ENCODE measurements at regions not wholly inside any gene's neighbourhood (a gene's known extent, or its start where the extent isn't known, plus 50 kb on each side); places are given as distances from the start of the nearest gene placed in this dataset.

DNA sequence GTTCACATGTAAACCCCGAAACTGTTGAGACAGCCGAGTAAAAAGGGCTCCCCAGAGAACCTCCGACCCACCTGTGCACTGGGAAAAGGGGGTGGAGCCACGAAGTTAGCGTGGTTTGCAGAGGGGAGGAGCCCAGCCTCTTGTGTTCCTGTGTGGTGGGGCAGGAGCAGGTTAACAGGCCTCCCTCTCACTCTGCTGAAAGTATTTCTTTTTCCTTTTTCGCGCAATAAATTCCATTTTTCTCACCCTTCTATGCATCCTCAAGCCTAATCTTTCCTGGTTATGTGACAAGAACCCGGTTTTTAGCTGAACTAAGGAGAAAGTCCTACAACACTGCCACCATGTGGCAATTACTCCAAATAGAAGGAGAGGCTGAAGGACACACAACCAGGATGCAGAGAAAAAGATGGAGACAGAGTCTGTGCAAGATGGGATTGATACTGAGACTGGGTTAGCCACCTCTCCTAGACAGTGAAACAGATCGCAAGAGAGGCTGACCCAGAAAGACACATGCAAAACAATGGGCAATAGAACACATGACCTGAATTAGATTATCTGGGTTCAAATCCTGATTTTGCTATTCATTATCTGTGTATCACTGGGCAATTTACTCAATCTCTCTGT lies 168.7 kb upstream of the PRSS16 start (continued):
- TF ChIP-seq PCBP2 (optimal IDR thresholded peaks at IDR 0.05; ENCODE audit: low read depth, low read length, poor library complexity, severe bottlenecking) (no peak), RARA (CRISPR knock-in tag; IDR thresholded peaks at IDR 0.05) (no peak), RFX1 (IDR thresholded peaks at IDR 0.05) (no peak), ZIK1 (CRISPR knock-in tag; IDR thresholded peaks at IDR 0.05; ENCODE audit: borderline replicate concordance, low read depth) (no peak), ZFP90 (CRISPR knock-in tag; IDR thresholded peaks at IDR 0.05; ENCODE audit: borderline replicate concordance) (no peak), NBN (conservative IDR thresholded peaks at IDR 0.05) (no peak), EZH2 (conservative IDR thresholded peaks at IDR 0.05; ENCODE audit: low read depth, low read length) (no peak), TMF1 (CRISPR knock-in tag; IDR thresholded peaks at IDR 0.05; ENCODE audit: low read depth) (no peak), MEF2D (CRISPR knock-in tag; IDR thresholded peaks at IDR 0.05) (no peak), GZF1 (CRISPR knock-in tag; IDR thresholded peaks at IDR 0.05) (no peak), ZNF235 (CRISPR knock-in tag; IDR thresholded peaks at IDR 0.05; ENCODE audit: borderline replicate concordance) (no peak), ZFP82 (CRISPR knock-in tag; IDR thresholded peaks at IDR 0.05; ENCODE audit: borderline replicate concordance) (0 out of 2 replicates have a peak, but pooled peaks have one; percentile 30), ZNF772 (CRISPR knock-in tag; IDR thresholded peaks at IDR 0.05) (0 out of 2 replicates have a peak, but pooled peaks have one; percentile 32), FOSL2 (CRISPR knock-in tag; IDR thresholded peaks at IDR 0.05) (no peak), TOPORS (CRISPR knock-in tag; IDR thresholded peaks at IDR 0.05) (no peak), ZNF567 (CRISPR knock-in tag; IDR thresholded peaks at IDR 0.05; ENCODE audit: borderline replicate concordance) (0 out of 2 replicates have a peak, but pooled peaks have one; percentile 50), ARNT (IDR thresholded peaks at IDR 0.05) (no peak)
- TF ChIP-seq, protein P1, sequence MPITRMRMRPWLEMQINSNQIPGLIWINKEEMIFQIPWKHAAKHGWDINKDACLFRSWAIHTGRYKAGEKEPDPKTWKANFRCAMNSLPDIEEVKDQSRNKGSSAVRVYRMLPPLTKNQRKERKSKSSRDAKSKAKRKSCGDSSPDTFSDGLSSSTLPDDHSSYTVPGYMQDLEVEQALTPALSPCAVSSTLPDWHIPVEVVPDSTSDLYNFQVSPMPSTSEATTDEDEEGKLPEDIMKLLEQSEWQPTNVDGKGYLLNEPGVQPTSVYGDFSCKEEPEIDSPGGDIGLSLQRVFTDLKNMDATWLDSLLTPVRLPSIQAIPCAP (CRISPR knock-in tag; IDR thresholded peaks at IDR 0.05; ENCODE audit: low read depth), result no peak
- TF ChIP-seq, protein P2, sequence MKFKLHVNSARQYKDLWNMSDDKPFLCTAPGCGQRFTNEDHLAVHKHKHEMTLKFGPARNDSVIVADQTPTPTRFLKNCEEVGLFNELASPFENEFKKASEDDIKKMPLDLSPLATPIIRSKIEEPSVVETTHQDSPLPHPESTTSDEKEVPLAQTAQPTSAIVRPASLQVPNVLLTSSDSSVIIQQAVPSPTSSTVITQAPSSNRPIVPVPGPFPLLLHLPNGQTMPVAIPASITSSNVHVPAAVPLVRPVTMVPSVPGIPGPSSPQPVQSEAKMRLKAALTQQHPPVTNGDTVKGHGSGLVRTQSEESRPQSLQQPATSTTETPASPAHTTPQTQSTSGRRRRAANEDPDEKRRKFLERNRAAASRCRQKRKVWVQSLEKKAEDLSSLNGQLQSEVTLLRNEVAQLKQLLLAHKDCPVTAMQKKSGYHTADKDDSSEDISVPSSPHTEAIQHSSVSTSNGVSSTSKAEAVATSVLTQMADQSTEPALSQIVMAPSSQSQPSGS (CRISPR knock-in tag; IDR thresholded peaks at IDR 0.05), result no peak
- TF ChIP-seq, protein P3, sequence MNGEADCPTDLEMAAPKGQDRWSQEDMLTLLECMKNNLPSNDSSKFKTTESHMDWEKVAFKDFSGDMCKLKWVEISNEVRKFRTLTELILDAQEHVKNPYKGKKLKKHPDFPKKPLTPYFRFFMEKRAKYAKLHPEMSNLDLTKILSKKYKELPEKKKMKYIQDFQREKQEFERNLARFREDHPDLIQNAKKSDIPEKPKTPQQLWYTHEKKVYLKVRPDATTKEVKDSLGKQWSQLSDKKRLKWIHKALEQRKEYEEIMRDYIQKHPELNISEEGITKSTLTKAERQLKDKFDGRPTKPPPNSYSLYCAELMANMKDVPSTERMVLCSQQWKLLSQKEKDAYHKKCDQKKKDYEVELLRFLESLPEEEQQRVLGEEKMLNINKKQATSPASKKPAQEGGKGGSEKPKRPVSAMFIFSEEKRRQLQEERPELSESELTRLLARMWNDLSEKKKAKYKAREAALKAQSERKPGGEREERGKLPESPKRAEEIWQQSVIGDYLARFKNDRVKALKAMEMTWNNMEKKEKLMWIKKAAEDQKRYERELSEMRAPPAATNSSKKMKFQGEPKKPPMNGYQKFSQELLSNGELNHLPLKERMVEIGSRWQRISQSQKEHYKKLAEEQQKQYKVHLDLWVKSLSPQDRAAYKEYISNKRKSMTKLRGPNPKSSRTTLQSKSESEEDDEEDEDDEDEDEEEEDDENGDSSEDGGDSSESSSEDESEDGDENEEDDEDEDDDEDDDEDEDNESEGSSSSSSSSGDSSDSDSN (CRISPR knock-in tag; IDR thresholded peaks at IDR 0.05), result no peak
- TF ChIP-seq, protein P4, sequence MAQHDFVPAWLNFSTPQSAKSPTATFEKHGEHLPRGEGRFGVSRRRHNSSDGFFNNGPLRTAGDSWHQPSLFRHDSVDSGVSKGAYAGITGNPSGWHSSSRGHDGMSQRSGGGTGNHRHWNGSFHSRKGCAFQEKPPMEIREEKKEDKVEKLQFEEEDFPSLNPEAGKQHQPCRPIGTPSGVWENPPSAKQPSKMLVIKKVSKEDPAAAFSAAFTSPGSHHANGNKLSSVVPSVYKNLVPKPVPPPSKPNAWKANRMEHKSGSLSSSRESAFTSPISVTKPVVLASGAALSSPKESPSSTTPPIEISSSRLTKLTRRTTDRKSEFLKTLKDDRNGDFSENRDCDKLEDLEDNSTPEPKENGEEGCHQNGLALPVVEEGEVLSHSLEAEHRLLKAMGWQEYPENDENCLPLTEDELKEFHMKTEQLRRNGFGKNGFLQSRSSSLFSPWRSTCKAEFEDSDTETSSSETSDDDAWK (CRISPR knock-in tag; IDR thresholded peaks at IDR 0.05), result no peak
- TF ChIP-seq, protein P5, sequence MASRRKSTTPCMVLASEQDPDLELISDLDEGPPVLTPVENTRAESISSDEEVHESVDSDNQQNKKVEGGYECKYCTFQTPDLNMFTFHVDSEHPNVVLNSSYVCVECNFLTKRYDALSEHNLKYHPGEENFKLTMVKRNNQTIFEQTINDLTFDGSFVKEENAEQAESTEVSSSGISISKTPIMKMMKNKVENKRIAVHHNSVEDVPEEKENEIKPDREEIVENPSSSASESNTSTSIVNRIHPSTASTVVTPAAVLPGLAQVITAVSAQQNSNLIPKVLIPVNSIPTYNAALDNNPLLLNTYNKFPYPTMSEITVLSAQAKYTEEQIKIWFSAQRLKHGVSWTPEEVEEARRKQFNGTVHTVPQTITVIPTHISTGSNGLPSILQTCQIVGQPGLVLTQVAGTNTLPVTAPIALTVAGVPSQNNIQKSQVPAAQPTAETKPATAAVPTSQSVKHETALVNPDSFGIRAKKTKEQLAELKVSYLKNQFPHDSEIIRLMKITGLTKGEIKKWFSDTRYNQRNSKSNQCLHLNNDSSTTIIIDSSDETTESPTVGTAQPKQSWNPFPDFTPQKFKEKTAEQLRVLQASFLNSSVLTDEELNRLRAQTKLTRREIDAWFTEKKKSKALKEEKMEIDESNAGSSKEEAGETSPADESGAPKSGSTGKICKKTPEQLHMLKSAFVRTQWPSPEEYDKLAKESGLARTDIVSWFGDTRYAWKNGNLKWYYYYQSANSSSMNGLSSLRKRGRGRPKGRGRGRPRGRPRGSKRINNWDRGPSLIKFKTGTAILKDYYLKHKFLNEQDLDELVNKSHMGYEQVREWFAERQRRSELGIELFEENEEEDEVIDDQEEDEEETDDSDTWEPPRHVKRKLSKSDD (CRISPR knock-in tag; IDR thresholded peaks at IDR 0.05; ENCODE audit: low read depth), result no peak

All from HepG2 (cell line).